ENCODE measurements at regions not wholly inside any gene's neighbourhood (a gene's known extent, or its start where the extent isn't known, plus 50 kb on each side); places are given as distances from the start of the nearest gene placed in this dataset.
"Not testable (repeated sequence)": the region's sequence is repeated elsewhere in the genome, so short reads cannot be mapped to it uniquely, and the experiment has no call there.

GRCh38 chrX:130561930-130562329, 160.1 kb downstream of the RBMX2 start:
- Histone ChIP-seq H3K27ac (no peak overlapping the region), H3K79me2 (ENCODE audit: insufficient read depth, low read depth) (no peaks in the 10 kb centered on the region), H3K36me3 (ENCODE audit: insufficient read depth) (no peaks in the 10 kb centered on the region), H3K4me1 (ENCODE audit: low read depth, poor library complexity, severe bottlenecking) (peaks cover 19% of the 10 kb centered on the region), H3K4me2 (no peak overlapping the region), H3K9ac (no peak overlapping the region), H3K4me3 (IDR thresholded peaks at IDR 0.05; ENCODE audit: insufficient read depth, low read depth, low read length) (no peak overlapping the region), H2AFZ (ENCODE audit: low read depth) (no peak overlapping the region), H3K27me3 (ENCODE audit: insufficient read depth, low read depth) (no peaks in the 10 kb centered on the region), H4K20me1 (ENCODE audit: insufficient read depth) (no peaks in the 10 kb centered on the region)
- no peak for TF ChIP-seq CTCF (conservative IDR thresholded peaks at IDR 0.05; ENCODE audit: low read depth, low read length)

- H3K27me3 ChIP-seq (ENCODE audit: insufficient read depth, low read depth) = no peaks in the 10 kb centered on the region
- no peak overlapping the region for H3K4me2 ChIP-seq
- H3K27ac ChIP-seq = no peak overlapping the region
- H4K20me1 ChIP-seq (ENCODE audit: insufficient read depth) = no peaks in the 10 kb centered on the region
- H3K4me3 ChIP-seq (IDR thresholded peaks at IDR 0.05; ENCODE audit: insufficient read depth, low read depth, low read length) = no peak overlapping the region
- H3K4me1 ChIP-seq (ENCODE audit: low read depth, poor library complexity, severe bottlenecking) = peaks cover 24% of the 10 kb centered on the region
- no peak for TF ChIP-seq CTCF (conservative IDR thresholded peaks at IDR 0.05; ENCODE audit: low read depth, low read length)
- H3K79me2 ChIP-seq (ENCODE audit: insufficient read depth, low read depth) = no peaks in the 10 kb centered on the region
- no peaks in the 10 kb centered on the region for H3K36me3 ChIP-seq (ENCODE audit: insufficient read depth)
- H2AFZ ChIP-seq (ENCODE audit: low read depth) = no peak overlapping the region
- H3K9ac ChIP-seq = no peak overlapping the region
These were observed 161.7 kb downstream of the RBMX2 start for GRCh38 chrX:130563476-130563875.

GRCh38 chrX:130566028-130566683, 164.4 kb downstream of the RBMX2 start:
- TF ChIP-seq CTCF (conservative IDR thresholded peaks at IDR 0.05; ENCODE audit: low read depth, low read length) = no peak
- H4K20me1 ChIP-seq (ENCODE audit: insufficient read depth) = no peaks in the 10 kb centered on the region
- H3K27ac ChIP-seq = peak overlapping the region; percentile 49
- no peaks in the 10 kb centered on the region for H3K36me3 ChIP-seq (ENCODE audit: insufficient read depth)
- H3K4me2 ChIP-seq = peak overlapping the region; percentile 31
- no peak overlapping the region for H3K9ac ChIP-seq
- H3K79me2 ChIP-seq (ENCODE audit: insufficient read depth, low read depth) = no peaks in the 10 kb centered on the region
- no peak overlapping the region for H3K4me3 ChIP-seq (IDR thresholded peaks at IDR 0.05; ENCODE audit: insufficient read depth, low read depth, low read length)
- H3K4me1 ChIP-seq (ENCODE audit: low read depth, poor library complexity, severe bottlenecking) = peaks cover 24% of the 10 kb centered on the region
- H2AFZ ChIP-seq (ENCODE audit: low read depth) = peak overlapping the region; percentile 18; the same call in 1 of the 2 replicates
- H3K27me3 ChIP-seq (ENCODE audit: insufficient read depth, low read depth) = no peaks in the 10 kb centered on the region

GRCh38 chrX:130573030-130573429, 171.2 kb downstream of the RBMX2 start:
- not testable (repeated sequence) for H2AFZ ChIP-seq (ENCODE audit: low read depth); H3K4me2 ChIP-seq; H3K79me2 ChIP-seq (ENCODE audit: insufficient read depth, low read depth); H3K4me3 ChIP-seq (IDR thresholded peaks at IDR 0.05; ENCODE audit: insufficient read depth, low read depth, low read length); H4K20me1 ChIP-seq (ENCODE audit: insufficient read depth); H3K27ac ChIP-seq; H3K36me3 ChIP-seq (ENCODE audit: insufficient read depth); H3K9ac ChIP-seq; H3K4me1 ChIP-seq (ENCODE audit: low read depth, poor library complexity, severe bottlenecking); H3K27me3 ChIP-seq (ENCODE audit: insufficient read depth, low read depth)

All from KMS-11 (cell line).